22Rv1 (cell line): ENCODE measurements at regions not wholly inside any gene's neighbourhood (a gene's known extent, or its start where the extent isn't known, plus 50 kb on each side); places are given as distances from the start of the nearest gene placed in this dataset.

ENCODE experiments used
- ZFX ChIP-seq: fragments of 450-650 bp; IDR thresholded peaks from 2 replicates; pipeline ENCODE4 v1.6.1; 2017; ENCODE audit warnings: antibody characterized with exemption, borderline replicate concordance
- TF ChIP-seq, protein P1 (sequence below): fragments of 450-650 bp; IDR thresholded peaks from 2 replicates; pipeline ENCODE4 v1.5.1; 2017; ENCODE audit warnings: mild to moderate bottlenecking

DNA sequence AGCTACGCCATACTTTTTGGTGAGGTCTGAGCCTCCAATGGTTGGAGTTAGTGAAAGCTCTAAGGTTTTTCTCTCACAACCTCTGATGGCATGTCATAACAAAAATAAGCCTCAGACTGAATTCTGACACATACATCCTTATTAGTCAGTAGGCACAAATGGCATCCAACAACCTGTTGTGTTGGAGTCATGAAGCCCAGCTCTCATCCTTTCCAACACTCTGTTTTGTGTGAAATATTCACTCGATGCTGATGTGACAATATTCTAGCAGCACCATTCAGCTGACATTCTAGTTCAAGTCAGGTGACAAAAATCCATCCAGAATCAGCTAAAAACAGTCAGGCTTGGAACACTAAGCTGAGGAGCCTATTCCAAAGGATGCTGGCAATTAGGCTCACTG lies 603.2 kb upstream of the ID2 start:
- TF ChIP-seq, protein P1, sequence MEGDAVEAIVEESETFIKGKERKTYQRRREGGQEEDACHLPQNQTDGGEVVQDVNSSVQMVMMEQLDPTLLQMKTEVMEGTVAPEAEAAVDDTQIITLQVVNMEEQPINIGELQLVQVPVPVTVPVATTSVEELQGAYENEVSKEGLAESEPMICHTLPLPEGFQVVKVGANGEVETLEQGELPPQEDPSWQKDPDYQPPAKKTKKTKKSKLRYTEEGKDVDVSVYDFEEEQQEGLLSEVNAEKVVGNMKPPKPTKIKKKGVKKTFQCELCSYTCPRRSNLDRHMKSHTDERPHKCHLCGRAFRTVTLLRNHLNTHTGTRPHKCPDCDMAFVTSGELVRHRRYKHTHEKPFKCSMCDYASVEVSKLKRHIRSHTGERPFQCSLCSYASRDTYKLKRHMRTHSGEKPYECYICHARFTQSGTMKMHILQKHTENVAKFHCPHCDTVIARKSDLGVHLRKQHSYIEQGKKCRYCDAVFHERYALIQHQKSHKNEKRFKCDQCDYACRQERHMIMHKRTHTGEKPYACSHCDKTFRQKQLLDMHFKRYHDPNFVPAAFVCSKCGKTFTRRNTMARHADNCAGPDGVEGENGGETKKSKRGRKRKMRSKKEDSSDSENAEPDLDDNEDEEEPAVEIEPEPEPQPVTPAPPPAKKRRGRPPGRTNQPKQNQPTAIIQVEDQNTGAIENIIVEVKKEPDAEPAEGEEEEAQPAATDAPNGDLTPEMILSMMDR: no peak
- no peak for TF ChIP-seq ZFX
